ENCODE measurements at regions not wholly inside any gene's neighbourhood (a gene's known extent, or its start where the extent isn't known, plus 50 kb on each side); places are given as distances from the start of the nearest gene placed in this dataset.

- no peak for TF ChIP-seq CTCF (IDR thresholded peaks at IDR 0.05)
- Mint-ChIP-seq H3K27me3 (peaks cover 12% of the 10 kb centered on the region), H3K4me3 (no peak overlapping the region), H3K9me3 (no peaks in the 10 kb centered on the region), H3K27ac (no peak overlapping the region), H3K4me1 (peaks cover 13% of the 10 kb centered on the region), H3K36me3 (ENCODE audit: low read depth) (no peaks in the 10 kb centered on the region)
- ChIA-PET POLR2A (no interaction called here), CTCF (no interaction called here)
- ATAC-seq (ENCODE audit: low read depth) = no peak
- intact Hi-C loops (cut with micrococcal nuclease) = no loop called here
- DNase-seq = no peak
Measured at GRCh38 chr4:128550060-128550459, 259.4 kb upstream of the JADE1 start.

- POLR2A ChIA-PET = no interaction called here
- Mint-ChIP-seq H3K27ac (no peak overlapping the region), H3K9me3 (no peaks in the 10 kb centered on the region), H3K4me3 (no peak overlapping the region), H3K4me1 (peaks cover 13% of the 10 kb centered on the region), H3K27me3 (peaks cover 12% of the 10 kb centered on the region), H3K36me3 (ENCODE audit: low read depth) (no peaks in the 10 kb centered on the region)
- no peak for TF ChIP-seq CTCF (IDR thresholded peaks at IDR 0.05)
- DNase-seq (no peak), ATAC-seq (ENCODE audit: low read depth) (no peak)
- CTCF ChIA-PET = no interaction called here
- intact Hi-C loops (cut with micrococcal nuclease) = no loop called here
Measured at GRCh38 chr4:128549636-128550035, 259.9 kb upstream of the JADE1 start.

GRCh38 chr4:128548381-128548780 is 260.8 kb upstream of the PGRMC2 start:
- H3K36me3 Mint-ChIP-seq (ENCODE audit: low read depth) = no peaks in the 10 kb centered on the region
- CTCF ChIA-PET = no interaction called here
- H3K4me1 Mint-ChIP-seq = peaks cover 6% of the 10 kb centered on the region

GRCh38 chr4:128544272-128544671 is 256.7 kb upstream of the PGRMC2 start:
- Mint-ChIP-seq H3K4me1 (no peaks in the 10 kb centered on the region), H3K36me3 (ENCODE audit: low read depth) (no peaks in the 10 kb centered on the region), H3K4me3 (no peak overlapping the region), H3K27me3 (peaks cover 7% of the 10 kb centered on the region), H3K27ac (no peak overlapping the region), H3K9me3 (no peaks in the 10 kb centered on the region)
- intact Hi-C loops (cut with micrococcal nuclease) = no loop called here
- ChIA-PET POLR2A (no interaction called here), CTCF (interaction anchor here (1.2 kb wide), 1 partner anchor 30 kb away, joined by 4 read pairs; no protein-coding TSS in a partner anchor)
- no peak for TF ChIP-seq CTCF (IDR thresholded peaks at IDR 0.05)
- no peak for ATAC-seq (ENCODE audit: low read depth)
- no peak for DNase-seq

More at GRCh38 chr4:128548381-128548780, 260.8 kb upstream of the PGRMC2 start:
- Mint-ChIP-seq H3K27ac (no peak overlapping the region), H3K4me3 (no peak overlapping the region), H3K27me3 (peaks cover 9% of the 10 kb centered on the region), H3K9me3 (no peaks in the 10 kb centered on the region)
- ATAC-seq (ENCODE audit: low read depth) (no peak), DNase-seq (no peak)
- TF ChIP-seq CTCF (IDR thresholded peaks at IDR 0.05) = no peak
- POLR2A ChIA-PET = no interaction called here
- intact Hi-C loops (cut with micrococcal nuclease) = no loop called here

- no peaks in the 10 kb centered on the region for H3K36me3 Mint-ChIP-seq (ENCODE audit: low read depth)
- no peak for ATAC-seq (ENCODE audit: low read depth)
- intact Hi-C loops (cut with micrococcal nuclease) = no loop called here
- no peaks in the 10 kb centered on the region for H3K9me3 Mint-ChIP-seq
- TF ChIP-seq CTCF (IDR thresholded peaks at IDR 0.05) = no peak
- H3K27me3 Mint-ChIP-seq = peaks cover 11% of the 10 kb centered on the region
- ChIA-PET CTCF (interaction anchor here (1.2 kb wide), 1 partner anchor 30 kb away, joined by 4 read pairs; no protein-coding TSS in a partner anchor), POLR2A (no interaction called here)
- no peak for DNase-seq
- no peak overlapping the region for H3K4me3 Mint-ChIP-seq
- H3K27ac Mint-ChIP-seq = no peak overlapping the region
- no peaks in the 10 kb centered on the region for H3K4me1 Mint-ChIP-seq
Measured at GRCh38 chr4:128543696-128544095, 256.1 kb upstream of the PGRMC2 start.

Measured in activated B cell treated with CpG ODN at 0.5 μM for 24 hours (primary cell).